LHCN-M2 (cell line): ENCODE measurements at regions not wholly inside any gene's neighbourhood (a gene's known extent, or its start where the extent isn't known, plus 50 kb on each side); places are given as distances from the start of the nearest gene placed in this dataset.

Experiments
- DNase-seq: peaks from one replicate; pipeline ENCODE4 v3.0.0-alpha.2; 2012; ENCODE audit warnings: low read depth

DNA sequence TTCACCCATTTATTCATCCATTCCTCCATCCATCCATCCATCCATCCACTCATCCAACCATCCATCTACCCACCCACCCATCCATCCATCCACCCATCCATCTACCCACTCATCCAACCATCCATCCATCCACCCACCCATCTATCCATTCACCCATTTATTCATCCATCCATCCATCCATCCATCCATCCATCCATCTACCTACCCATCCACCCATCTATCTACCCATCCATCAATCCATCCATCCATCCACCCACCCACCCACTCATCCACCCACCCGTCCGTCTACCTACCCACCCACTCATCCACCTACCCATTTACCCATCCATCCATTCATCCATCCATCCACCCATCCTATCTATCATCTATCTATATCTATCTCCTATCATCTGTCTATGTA, 169.4 kb upstream of the SHH start:
- DNase-seq: no peak

- DNase-seq: no peak
These were observed 168.6 kb upstream of the SHH start for GRCh38 chr7:155980841-155981240.

- no peak for DNase-seq
These were observed 167.7 kb upstream of the SHH start for GRCh38 chr7:155979994-155980393.

DNA sequence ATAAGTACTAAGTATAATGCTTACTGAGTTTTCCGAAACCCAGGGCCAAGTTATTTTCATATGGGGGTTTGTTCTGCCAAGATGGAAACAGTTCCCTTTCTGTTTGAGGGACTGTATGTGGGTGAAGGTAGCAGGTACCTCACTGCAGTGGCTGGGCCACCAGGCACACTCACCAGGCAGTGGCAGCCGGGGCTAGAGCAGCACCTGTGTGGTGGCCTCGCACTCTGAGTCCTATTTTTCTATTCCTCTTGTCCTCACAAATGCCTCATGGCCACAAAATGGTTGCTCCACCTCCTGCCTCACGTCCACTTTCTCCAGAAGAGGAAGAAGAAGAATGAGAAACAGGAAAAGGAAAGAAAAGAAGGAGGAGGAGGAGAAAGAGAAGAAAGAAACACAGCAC, 167.3 kb upstream of the SHH start:
- DNase-seq: no peak

DNA sequence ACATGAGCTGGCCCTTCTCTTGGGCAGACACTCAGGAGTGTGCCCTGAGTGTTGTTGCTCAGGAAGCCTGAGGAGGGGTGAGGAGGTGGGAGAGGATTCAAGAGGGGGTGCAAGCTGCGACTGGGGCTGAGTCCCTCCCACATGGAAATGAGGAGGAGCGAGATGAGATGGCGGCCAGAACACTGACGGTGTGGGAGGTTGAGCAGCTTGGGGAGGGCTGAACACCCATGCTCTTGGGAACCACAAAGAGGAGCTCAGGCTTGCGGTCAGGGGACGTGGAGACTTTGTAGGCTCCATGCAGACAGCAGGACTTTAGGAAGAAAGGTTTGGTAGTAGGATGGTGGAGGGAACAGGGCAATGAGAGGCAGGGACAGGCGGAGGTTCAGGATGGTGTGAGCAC, 163.2 kb upstream of the SHH start:
- no peak for DNase-seq

DNA sequence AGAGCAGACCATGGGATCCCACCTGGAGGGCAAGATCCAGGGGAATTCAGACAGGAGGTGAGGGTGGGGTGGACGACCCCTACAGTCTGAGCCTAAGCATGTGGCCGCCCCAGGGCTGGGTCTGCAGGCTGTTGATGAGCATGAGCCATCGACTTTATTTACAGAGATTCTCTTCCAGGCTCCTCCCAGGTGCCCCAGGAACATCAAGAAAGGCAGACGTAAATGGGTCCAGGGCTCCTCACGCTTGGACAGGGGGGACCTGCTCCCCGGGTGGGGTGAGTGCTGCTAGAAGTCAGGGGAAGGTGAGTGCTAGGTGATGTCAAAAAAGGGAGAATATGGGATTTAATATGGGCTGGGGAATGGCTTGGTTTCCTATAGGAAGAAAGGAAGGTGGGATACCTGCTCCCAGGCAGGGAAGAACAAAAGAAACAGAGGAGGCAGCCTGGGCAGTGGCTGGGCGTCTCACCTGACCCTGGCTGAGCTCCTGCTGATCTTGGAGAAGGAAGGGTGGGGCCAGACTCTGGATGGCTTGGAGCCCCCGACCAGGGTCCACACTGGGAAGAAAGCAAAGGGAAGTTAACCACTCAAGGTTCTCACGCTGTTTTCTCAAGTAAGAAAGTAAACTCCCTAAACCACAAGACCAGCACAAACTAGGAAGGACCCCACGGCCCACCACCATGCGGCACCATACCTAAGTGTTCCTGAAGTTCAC, 162.1 kb upstream of the SHH start:
- DNase-seq: no peak

DNA sequence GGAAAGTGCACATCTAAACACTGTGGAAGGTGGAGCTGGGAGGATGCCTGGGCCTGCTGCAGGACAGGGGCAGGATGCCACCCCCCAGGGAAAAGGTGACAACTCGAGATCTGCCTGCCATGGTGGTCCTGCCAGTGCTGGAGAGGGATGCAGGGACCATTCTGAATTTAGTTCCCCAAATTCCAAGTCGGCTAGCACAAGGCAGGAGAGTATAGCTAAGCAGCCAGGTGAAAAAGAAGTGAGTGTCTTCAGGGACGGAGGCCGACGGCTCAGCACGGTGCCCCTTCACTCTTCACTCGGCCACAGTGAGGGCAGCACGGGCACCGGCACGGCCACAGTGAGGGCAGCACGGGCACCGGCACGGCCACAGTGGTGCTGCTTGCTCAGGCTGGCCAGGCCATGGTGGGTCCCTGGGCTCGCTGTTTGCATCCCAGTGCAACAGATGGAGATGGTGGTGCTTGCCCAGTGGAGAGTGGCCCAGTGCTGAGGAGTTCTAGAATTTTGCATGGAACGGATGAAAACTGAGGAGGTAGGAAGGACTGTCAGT, 161.3 kb upstream of the SHH start:
- DNase-seq: no peak

DNA sequence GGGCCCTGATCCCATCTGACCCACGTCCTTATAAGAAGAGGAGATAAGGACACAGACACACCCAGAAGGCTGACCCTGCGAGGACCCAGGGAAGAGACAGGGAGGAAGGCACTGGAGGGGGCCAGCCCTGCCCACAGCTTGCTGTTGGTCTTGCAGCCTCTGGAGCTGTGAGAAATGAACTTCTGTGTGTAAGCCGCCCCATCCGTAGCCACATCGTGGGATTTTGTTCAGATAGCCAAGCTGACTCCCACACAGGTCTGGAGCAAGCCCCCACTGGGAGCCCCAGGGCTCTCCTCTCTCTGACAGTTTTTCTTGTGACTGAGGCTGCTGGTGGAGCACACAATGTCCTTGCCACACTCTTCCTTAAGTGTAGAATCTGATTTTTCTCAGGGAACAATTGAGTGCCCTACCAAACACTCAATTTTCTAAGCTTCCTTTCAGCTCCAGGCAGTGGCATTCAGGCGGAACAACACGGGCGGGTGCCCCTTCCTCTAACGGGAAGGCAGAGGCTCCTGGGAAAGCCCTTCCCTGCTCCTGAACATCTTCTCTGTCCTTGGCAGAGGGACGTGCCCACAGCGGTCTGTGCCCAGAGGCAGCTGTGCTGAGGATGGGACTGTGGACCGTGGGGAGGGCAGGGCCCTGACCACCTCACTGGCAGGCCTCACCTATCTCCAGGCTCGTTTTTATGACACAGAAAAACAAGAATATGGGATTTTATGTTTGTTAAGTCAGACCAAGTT, 160.6 kb upstream of the SHH start:
- DNase-seq: no peak

GRCh38 chr7:155972247-155972646, 160.0 kb upstream of the SHH start:
- DNase-seq: no peak

GRCh38 chr7:155971180-155971770, 159.0 kb upstream of the SHH start:
- no peak for DNase-seq

DNA sequence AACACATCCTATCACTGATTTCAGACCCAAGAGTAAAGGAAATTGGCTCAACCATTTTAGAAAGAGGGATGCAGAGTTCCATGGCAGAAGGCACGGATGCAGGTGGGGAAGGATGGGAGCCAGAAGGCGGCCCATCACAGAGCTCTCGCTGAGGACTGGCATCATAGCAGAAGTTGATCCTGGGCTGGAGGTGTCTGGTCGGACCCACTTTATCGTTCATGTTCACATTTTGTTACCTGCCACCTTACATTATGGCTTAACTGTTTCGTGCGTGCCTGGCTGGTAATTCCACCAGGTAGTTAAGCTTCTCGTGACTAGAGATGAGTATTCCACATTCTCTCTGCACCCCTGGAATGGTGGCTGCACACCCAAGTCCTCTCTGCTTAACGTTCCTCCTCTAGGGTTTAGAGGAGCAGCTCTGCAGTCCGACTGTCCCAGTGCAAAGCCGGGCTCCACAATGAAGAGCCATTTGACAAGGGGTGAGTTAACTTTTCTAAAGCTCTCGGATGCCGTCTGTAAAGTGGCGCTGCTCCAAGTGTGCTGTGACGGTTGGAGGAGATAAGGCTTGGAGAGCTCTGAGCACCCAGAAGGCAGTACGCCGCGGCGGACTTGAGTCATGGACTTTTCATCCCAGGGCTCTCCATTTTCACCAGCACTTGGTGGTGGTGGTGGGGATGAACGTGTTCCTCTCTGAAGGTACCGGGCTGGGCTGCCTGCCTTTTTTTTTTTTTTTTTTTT, 157.1 kb upstream of the SHH start:
- no peak for DNase-seq

GRCh38 chr7:155965010-155965409, 152.7 kb upstream of the SHH start:
- peak; percentile 29 for DNase-seq

GRCh38 chr7:155964543-155964942, 152.3 kb upstream of the SHH start:
- DNase-seq: no peak

- no peak for DNase-seq
These were observed 151.5 kb upstream of the SHH start for GRCh38 chr7:155963771-155964195.

GRCh38 chr7:155963356-155963755, 151.1 kb upstream of the SHH start:
- DNase-seq: no peak

DNA sequence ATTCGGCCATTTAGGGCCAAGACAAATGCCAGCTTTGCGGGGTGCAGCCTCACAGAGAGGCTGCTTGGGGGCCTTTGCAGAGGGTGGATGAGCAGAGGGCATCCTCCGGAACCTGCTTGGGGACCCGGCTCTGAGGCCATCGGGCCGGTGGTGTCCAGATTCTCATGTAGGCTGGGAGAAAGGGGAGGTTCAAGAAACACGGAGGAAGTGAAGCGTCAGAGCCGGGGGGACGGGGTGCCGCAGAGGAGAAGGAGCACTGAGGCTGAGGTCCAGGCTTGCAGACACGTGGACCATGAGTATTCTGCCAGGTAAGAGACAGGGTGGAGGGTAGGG, 150.7 kb upstream of the SHH start:
- no peak for DNase-seq

DNA sequence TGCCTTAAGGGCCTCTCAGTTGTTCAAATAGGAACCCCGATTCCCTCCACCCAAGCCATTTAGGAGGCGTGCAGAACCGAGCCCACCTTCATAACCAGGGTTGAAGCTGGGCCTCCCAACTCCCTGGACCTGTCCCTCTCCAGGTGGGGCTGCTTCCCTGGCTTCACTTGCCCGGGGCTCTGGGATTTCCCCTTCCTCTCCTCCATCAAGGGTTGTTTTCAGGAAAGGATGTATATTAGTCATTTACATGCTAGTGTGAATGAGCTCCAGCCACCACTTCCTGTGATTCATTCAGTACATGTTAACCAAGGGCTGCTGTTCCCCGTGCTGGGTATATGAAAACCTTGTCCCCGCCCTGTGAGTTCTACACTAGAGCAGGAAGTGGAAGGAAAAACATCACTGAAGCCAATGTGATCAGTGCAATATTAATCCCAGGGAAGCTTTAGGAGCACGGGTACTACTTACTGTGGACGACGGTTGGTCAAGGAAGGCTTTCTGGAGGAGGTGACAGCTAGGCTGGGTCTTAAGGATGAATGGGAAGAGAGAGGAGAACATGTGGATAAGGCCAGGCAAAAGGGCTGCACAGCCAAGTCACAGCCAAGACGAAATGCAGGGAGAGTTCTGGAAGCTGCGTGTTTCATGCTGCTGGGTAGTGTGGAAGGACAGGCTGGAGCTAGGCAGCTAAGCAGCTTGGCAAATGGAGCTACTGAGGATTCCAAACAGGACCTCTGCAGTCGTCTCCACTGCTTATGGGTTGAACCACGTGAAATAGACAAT, 150.1 kb upstream of the SHH start:
- DNase-seq: peak; percentile 90

- DNase-seq: peak; percentile 93
These were observed 149.3 kb upstream of the SHH start for GRCh38 chr7:155961241-155962190.

- DNase-seq: no peak
These were observed 147.6 kb upstream of the SHH start for GRCh38 chr7:155959894-155960293.

GRCh38 chr7:155956977-155957376, 144.7 kb upstream of the SHH start:
- no peak for DNase-seq
